SU-DHL-6 (cell line): ENCODE measurements at regions not wholly inside any gene's neighbourhood (a gene's known extent, or its start where the extent isn't known, plus 50 kb on each side); places are given as distances from the start of the nearest gene placed in this dataset.

Experiments
- CTCF ChIP-seq: fragments of 200-600 bp; sonication (generic); IDR thresholded peaks from one replicate; pipeline ENCODE4 v1.5.1; 2017; ENCODE audit warnings: antibody characterized with exemption, mild to moderate bottlenecking, low read length, moderate library complexity; ENCODE audit not compliant: insufficient read depth, poor library complexity, severe bottlenecking
- EZH2phosphoT487 ChIP-seq: fragments of 200-600 bp; sonication (generic), shearing (Covaris generic); conservative IDR thresholded peaks from 2 replicates; pipeline ENCODE4 v1.6.1; 2018; ENCODE audit warnings: mild to moderate bottlenecking, antibody characterized with exemption, low read length, moderate library complexity, mixed read lengths

DNA sequence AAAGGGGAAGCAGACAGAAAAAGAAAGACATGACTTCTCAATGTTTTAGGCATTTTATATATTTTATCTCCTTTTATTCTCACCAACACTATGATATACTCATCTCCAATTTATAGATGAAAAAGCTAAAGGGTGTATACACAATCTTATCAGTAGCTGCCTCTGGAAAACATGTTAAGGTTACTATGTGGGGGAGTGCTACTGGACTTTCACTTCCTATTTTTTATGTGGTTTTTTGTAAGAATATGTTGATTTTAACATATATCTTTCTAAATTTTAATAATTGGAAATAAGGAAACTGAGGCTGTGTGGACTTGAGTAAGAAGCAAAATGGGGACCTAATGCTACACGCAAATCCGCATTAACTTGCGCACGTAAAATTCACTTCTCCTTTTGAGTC, 99.6 kb upstream of the PDE3A start:
- no peak for TF ChIP-seq CTCF
- no peak for TF ChIP-seq EZH2phosphoT487
